ENCODE measurements at regions not wholly inside any gene's neighbourhood (a gene's known extent, or its start where the extent isn't known, plus 50 kb on each side); places are given as distances from the start of the nearest gene placed in this dataset.
"Not testable (repeated sequence)": the region's sequence is repeated elsewhere in the genome, so short reads cannot be mapped to it uniquely, and the experiment has no call there.

- no peaks in the 10 kb centered on the region for H3K79me1 ChIP-seq (replicated peaks; ENCODE audit: low read length, poor library complexity, severe bottlenecking)
- no peak overlapping the region for H2AFZ ChIP-seq (ENCODE audit: low read depth, low read length)
- no peak overlapping the region for H4K91ac ChIP-seq (ENCODE audit: low read length)
- H2BK12ac ChIP-seq (ENCODE audit: low read length in 2 of 2) = no peak overlapping the region
- H3K36me3 ChIP-seq (ENCODE audit: control insufficient read depth in 1 of 2, insufficient read depth in 2 of 2, low read depth in 1 of 2, low read length in 2 of 2) = no peaks in the 10 kb centered on the region
- H3K27me3 ChIP-seq (ENCODE audit: control insufficient read depth in 1 of 2, insufficient read depth in 1 of 2, low read length in 2 of 2) = no peaks in the 10 kb centered on the region
- no peak overlapping the region for H2BK15ac ChIP-seq (ENCODE audit: low read depth, poor library complexity, severe bottlenecking)
- no peak overlapping the region for H3K4me2 ChIP-seq (ENCODE audit: low read length, poor library complexity, severe bottlenecking)
- H3K9me3 ChIP-seq (ENCODE audit: control insufficient read depth, low read length) = peaks cover 15% of the 10 kb centered on the region
- H3K4me3 ChIP-seq (ENCODE audit: insufficient read depth in 1 of 2, low read depth in 1 of 2, low read length in 2 of 2) = no peak overlapping the region
- H3K23ac ChIP-seq (ENCODE audit: low read length in 2 of 2) = no peak overlapping the region
- H2AK5ac ChIP-seq (ENCODE audit: low read length, severe bottlenecking) = no peak overlapping the region
- H2BK120ac ChIP-seq (ENCODE audit: low read depth, low read length) = no peak overlapping the region
- H3K27ac ChIP-seq (ENCODE audit: low read length, poor library complexity, severe bottlenecking) = no peak overlapping the region
- no peak overlapping the region for H3K14ac ChIP-seq (ENCODE audit: low read length in 2 of 2)
- no peak overlapping the region for H3K4ac ChIP-seq (ENCODE audit: low read depth in 1 of 2, low read length in 2 of 2)
- no peak overlapping the region for H2BK5ac ChIP-seq (ENCODE audit: low read depth, low read length, poor library complexity, severe bottlenecking)
- H3K18ac ChIP-seq (ENCODE audit: low read depth in 1 of 2, low read length in 2 of 2) = no peak overlapping the region
- H3K4me1 ChIP-seq (ENCODE audit: control insufficient read depth, insufficient read depth, low read depth, low read length) = no peaks in the 10 kb centered on the region
- 71% methylated on average over 1 of the region's 1 CpG for WGBS
- no peak overlapping the region for H4K8ac ChIP-seq (ENCODE audit: low read length)
- H3K9ac ChIP-seq (ENCODE audit: low read length) = peak overlapping the region; percentile 90
- no peak for DNase-seq
These were observed 299.3 kb upstream of the STXBP6 start for GRCh38 chr14:25349269-25349668.

- no peaks in the 10 kb centered on the region for H3K4me1 ChIP-seq (ENCODE audit: control insufficient read depth, insufficient read depth, low read depth, low read length)
- H3K36me3 ChIP-seq (ENCODE audit: control insufficient read depth in 1 of 2, insufficient read depth in 2 of 2, low read depth in 1 of 2, low read length in 2 of 2) = no peaks in the 10 kb centered on the region
- no peak overlapping the region for H3K4ac ChIP-seq (ENCODE audit: low read depth in 1 of 2, low read length in 2 of 2)
- 100% methylated on average over 1 of the region's 1 CpG for WGBS
- H2AFZ ChIP-seq (ENCODE audit: low read depth, low read length) = no peak overlapping the region
- no peaks in the 10 kb centered on the region for H3K27me3 ChIP-seq (ENCODE audit: control insufficient read depth in 1 of 2, insufficient read depth in 1 of 2, low read length in 2 of 2)
- H2BK12ac ChIP-seq (ENCODE audit: low read length in 2 of 2) = no peak overlapping the region
- no peak overlapping the region for H2BK120ac ChIP-seq (ENCODE audit: low read depth, low read length)
- DNase-seq = no peak
- H2BK5ac ChIP-seq (ENCODE audit: low read depth, low read length, poor library complexity, severe bottlenecking) = no peak overlapping the region
- H3K14ac ChIP-seq (ENCODE audit: low read length in 2 of 2) = no peak overlapping the region
- H3K27ac ChIP-seq (ENCODE audit: low read length, poor library complexity, severe bottlenecking) = no peak overlapping the region
- H2BK15ac ChIP-seq (ENCODE audit: low read depth, poor library complexity, severe bottlenecking) = no peak overlapping the region
- H4K8ac ChIP-seq (ENCODE audit: low read length) = no peak overlapping the region
- H3K79me1 ChIP-seq (replicated peaks; ENCODE audit: low read length, poor library complexity, severe bottlenecking) = no peaks in the 10 kb centered on the region
- no peak overlapping the region for H3K18ac ChIP-seq (ENCODE audit: low read depth in 1 of 2, low read length in 2 of 2)
- no peak overlapping the region for H3K4me3 ChIP-seq (ENCODE audit: insufficient read depth in 1 of 2, low read depth in 1 of 2, low read length in 2 of 2)
- H4K91ac ChIP-seq (ENCODE audit: low read length) = no peak overlapping the region
- no peak overlapping the region for H3K23ac ChIP-seq (ENCODE audit: low read length in 2 of 2)
- H3K9ac ChIP-seq (ENCODE audit: low read length) = no peak overlapping the region
- H3K4me2 ChIP-seq (ENCODE audit: low read length, poor library complexity, severe bottlenecking) = no peak overlapping the region
- H2AK5ac ChIP-seq (ENCODE audit: low read length, severe bottlenecking) = no peak overlapping the region
- peaks cover 42% of the 10 kb centered on the region for H3K9me3 ChIP-seq (ENCODE audit: control insufficient read depth, low read length)
These were observed 290.9 kb upstream of the STXBP6 start for GRCh38 chr14:25340882-25341281.

- no peak overlapping the region for H2BK5ac ChIP-seq (ENCODE audit: low read depth, low read length, poor library complexity, severe bottlenecking)
- no peak overlapping the region for H2BK120ac ChIP-seq (ENCODE audit: low read depth, low read length)
- H3K23ac ChIP-seq (ENCODE audit: low read length in 2 of 2) = no peak overlapping the region
- 38% methylated on average over 1 of the region's 1 CpG for WGBS
- no peak overlapping the region for H3K9ac ChIP-seq (ENCODE audit: low read length)
- H3K27me3 ChIP-seq (ENCODE audit: control insufficient read depth in 1 of 2, insufficient read depth in 1 of 2, low read length in 2 of 2) = no peaks in the 10 kb centered on the region
- H3K4ac ChIP-seq (ENCODE audit: low read depth in 1 of 2, low read length in 2 of 2) = no peak overlapping the region
- no peaks in the 10 kb centered on the region for H3K9me3 ChIP-seq (ENCODE audit: control insufficient read depth, low read length)
- H3K14ac ChIP-seq (ENCODE audit: low read length in 2 of 2) = no peak overlapping the region
- H2BK15ac ChIP-seq (ENCODE audit: low read depth, poor library complexity, severe bottlenecking) = no peak overlapping the region
- H3K4me2 ChIP-seq (ENCODE audit: low read length, poor library complexity, severe bottlenecking) = no peak overlapping the region
- no peak for DNase-seq
- H2BK12ac ChIP-seq (ENCODE audit: low read length in 2 of 2) = no peak overlapping the region
- no peaks in the 10 kb centered on the region for H3K79me1 ChIP-seq (replicated peaks; ENCODE audit: low read length, poor library complexity, severe bottlenecking)
- H3K36me3 ChIP-seq (ENCODE audit: control insufficient read depth in 1 of 2, insufficient read depth in 2 of 2, low read depth in 1 of 2, low read length in 2 of 2) = no peaks in the 10 kb centered on the region
- no peak overlapping the region for H4K91ac ChIP-seq (ENCODE audit: low read length)
- no peaks in the 10 kb centered on the region for H3K4me1 ChIP-seq (ENCODE audit: control insufficient read depth, insufficient read depth, low read depth, low read length)
- no peak overlapping the region for H4K8ac ChIP-seq (ENCODE audit: low read length)
- H3K4me3 ChIP-seq (ENCODE audit: insufficient read depth in 1 of 2, low read depth in 1 of 2, low read length in 2 of 2) = no peak overlapping the region
- no peak overlapping the region for H2AFZ ChIP-seq (ENCODE audit: low read depth, low read length)
- H2AK5ac ChIP-seq (ENCODE audit: low read length, severe bottlenecking) = no peak overlapping the region
- H3K27ac ChIP-seq (ENCODE audit: low read length, poor library complexity, severe bottlenecking) = no peak overlapping the region
- no peak overlapping the region for H3K18ac ChIP-seq (ENCODE audit: low read depth in 1 of 2, low read length in 2 of 2)
These were observed 272.8 kb upstream of the STXBP6 start for GRCh38 chr14:25322784-25323183.

- not testable (repeated sequence) for H2BK120ac ChIP-seq (ENCODE audit: low read depth, low read length); H4K91ac ChIP-seq (ENCODE audit: low read length); H2BK12ac ChIP-seq (ENCODE audit: low read length in 2 of 2); H3K4me2 ChIP-seq (ENCODE audit: low read length, poor library complexity, severe bottlenecking); H4K8ac ChIP-seq (ENCODE audit: low read length); H3K27me3 ChIP-seq (ENCODE audit: control insufficient read depth in 1 of 2, insufficient read depth in 1 of 2, low read length in 2 of 2); H2AFZ ChIP-seq (ENCODE audit: low read depth, low read length); H3K4me3 ChIP-seq (ENCODE audit: insufficient read depth in 1 of 2, low read depth in 1 of 2, low read length in 2 of 2); H2AK5ac ChIP-seq (ENCODE audit: low read length, severe bottlenecking); H3K27ac ChIP-seq (ENCODE audit: low read length, poor library complexity, severe bottlenecking); H3K23ac ChIP-seq (ENCODE audit: low read length in 2 of 2); H2BK15ac ChIP-seq (ENCODE audit: low read depth, poor library complexity, severe bottlenecking); H3K36me3 ChIP-seq (ENCODE audit: control insufficient read depth in 1 of 2, insufficient read depth in 2 of 2, low read depth in 1 of 2, low read length in 2 of 2); H3K14ac ChIP-seq (ENCODE audit: low read length in 2 of 2); DNase-seq; H3K18ac ChIP-seq (ENCODE audit: low read depth in 1 of 2, low read length in 2 of 2); H3K4ac ChIP-seq (ENCODE audit: low read depth in 1 of 2, low read length in 2 of 2); H3K79me1 ChIP-seq (replicated peaks; ENCODE audit: low read length, poor library complexity, severe bottlenecking); H2BK5ac ChIP-seq (ENCODE audit: low read depth, low read length, poor library complexity, severe bottlenecking); H3K4me1 ChIP-seq (ENCODE audit: control insufficient read depth, insufficient read depth, low read depth, low read length); H3K9ac ChIP-seq (ENCODE audit: low read length)
- WGBS = 67% methylated on average over 1 of the region's 6 CpGs
- peaks cover 12% of the 10 kb centered on the region for H3K9me3 ChIP-seq (ENCODE audit: control insufficient read depth, low read length)
These were observed 266.1 kb upstream of the STXBP6 start for GRCh38 chr14:25316007-25316406.

Measured in mesenchymal stem cell (in vitro differentiated cells and primary cell).